ENCODE measurements at regions not wholly inside any gene's neighbourhood (a gene's known extent, or its start where the extent isn't known, plus 50 kb on each side); places are given as distances from the start of the nearest gene placed in this dataset.

DNA sequence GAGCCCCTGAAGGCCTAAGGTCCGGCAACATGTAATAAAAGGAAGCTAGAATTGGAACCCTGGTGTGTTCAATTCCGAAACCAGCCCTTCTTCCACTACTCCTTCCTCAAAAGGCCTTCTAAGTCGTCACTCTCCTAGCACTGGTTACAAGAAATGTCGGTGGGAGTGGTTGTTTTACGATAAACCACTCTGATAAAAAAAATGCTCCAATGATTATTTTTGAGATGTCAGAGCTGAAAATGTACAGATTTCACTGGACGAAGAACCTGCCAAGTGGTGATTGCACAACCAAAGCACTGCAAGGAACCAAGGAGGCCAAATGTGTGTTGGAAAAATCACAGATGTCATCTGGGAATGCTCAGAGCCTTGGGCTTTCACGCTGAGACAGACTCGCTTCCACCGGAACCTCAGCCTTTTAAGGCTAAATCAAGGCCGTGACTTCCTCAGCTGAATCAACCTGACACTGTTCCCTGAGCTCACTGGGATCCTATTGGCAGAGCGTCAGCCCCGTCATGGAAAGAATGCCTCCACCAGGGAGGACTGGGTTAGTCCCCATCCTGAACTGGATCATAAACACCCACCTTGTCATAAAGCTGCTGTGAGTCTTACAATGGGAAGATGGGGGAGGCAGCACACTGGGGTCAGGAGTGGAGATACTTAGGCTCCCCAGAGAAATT, 108.1 kb upstream of the THBS1 start:
- no peak for TF ChIP-seq GATA2 (IDR thresholded peaks at IDR 0.05; ENCODE audit: low read depth, low read length)
- TF ChIP-seq GATA3 (IDR thresholded peaks at IDR 0.05; ENCODE audit: low read depth, low read length), result no peak

Measured in SH-SY5Y (cell line).